GM18508 (cell line): ENCODE measurements at regions not wholly inside any gene's neighbourhood (a gene's known extent, or its start where the extent isn't known, plus 50 kb on each side); places are given as distances from the start of the nearest gene placed in this dataset.
"Not testable (repeated sequence)": the region's sequence is repeated elsewhere in the genome, so short reads cannot be mapped to it uniquely, and the experiment has no call there.

Experiments
- ATAC-seq: cut with Tn5 transposase; IDR thresholded peaks from one replicate; pipeline ENCODE4 v1.9.1; 2021; ENCODE audit warnings: moderate number of reproducible peaks; ENCODE audit not compliant: insufficient read depth, unreplicated experiment

DNA sequence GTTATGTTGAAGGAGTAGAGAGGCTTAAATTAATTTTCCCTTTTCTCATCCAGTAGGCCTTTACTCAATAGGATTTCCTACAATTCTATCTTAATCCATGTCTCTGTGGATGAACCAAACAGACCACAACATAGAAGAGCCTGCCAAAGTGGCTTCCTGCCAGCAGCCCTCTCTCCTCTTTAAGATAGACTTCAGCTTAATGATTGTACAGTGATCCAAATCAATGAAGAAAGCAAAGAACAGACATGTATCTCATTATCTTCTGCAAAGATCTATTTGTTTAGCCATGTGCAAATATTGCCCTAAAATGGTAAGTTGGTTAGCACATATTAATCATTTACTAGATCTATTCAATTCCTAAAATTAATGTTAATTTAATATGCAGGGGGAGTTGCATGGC lies 979.6 kb downstream of the LTN1 start:
- ATAC-seq: not testable (repeated sequence)

DNA sequence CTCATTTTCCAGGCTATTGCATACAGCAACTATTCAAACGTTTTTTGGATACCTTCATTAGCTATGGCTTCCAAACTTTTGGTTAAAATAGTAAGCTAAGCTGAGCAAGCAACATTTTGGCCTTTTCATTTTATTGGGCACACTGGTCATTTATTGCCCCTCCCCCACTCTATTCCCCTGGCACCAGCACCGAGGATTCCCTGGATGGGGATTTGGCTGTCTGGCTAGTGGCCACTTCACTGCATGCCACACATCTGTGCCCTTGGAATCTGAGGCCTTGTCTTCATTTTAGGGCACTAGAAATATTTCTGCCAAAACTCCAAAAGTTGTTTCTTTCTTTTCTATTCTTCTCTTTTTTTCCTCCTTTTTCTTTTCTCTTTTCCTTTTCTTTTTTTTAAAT lies 980.7 kb downstream of the LTN1 start:
- not testable (repeated sequence) for ATAC-seq

DNA sequence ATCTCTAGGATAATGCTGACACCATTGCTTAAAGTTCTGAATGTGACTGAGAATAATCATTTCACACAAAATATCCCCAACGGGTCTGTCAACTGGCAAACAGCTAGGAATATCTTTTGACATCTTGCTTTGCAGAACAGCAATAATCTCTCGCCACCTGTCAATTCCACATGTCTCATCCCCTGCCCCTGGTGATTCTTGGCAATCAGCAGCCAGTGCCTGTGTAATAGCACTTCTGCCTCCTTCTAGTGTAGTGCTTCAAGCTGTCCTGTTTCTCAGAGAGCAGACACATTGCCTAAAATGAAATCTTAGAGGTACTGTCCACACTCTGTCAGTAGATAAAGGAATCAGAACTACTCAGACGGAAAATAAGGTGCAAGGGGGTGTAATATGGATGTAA lies 984.4 kb downstream of the LTN1 start:
- not testable (repeated sequence) for ATAC-seq

DNA sequence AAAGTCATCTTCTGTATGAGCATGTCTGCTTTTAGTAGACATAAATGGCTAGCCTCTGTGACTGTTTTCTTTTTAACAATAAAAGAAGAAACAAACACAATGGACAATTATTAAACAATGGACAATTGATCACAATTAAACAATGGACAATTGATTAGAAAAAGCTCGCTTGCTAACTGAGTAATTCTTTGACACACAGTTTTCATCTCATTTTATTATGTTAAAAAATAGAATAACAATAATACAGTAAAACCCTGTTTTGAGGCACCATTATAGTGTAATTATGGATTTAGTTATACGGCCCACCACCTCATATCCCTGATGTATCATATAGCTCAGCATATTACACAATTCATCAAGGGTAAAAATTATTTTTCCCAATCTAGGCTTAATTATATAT lies 989.0 kb downstream of the LTN1 start:
- ATAC-seq: not testable (repeated sequence)

DNA sequence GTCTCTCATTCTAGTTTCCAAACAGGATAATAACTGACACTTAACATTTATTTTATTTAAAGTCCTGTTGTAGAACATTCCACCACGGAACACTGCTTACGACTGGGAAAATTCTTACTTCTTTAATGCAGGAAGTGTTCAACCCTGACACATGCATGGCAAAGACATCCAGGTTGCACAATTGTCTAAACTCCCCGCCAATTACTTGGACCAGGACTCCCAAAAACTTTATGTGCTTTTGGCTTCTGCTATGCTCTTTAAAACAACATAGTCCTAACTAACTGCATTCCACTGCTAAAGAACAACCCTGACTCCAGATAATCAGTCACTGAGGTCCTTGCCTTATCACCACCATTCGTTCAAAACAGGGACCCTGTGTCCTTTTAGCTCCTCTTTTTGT lies 995.8 kb downstream of the LTN1 start:
- not testable (repeated sequence) for ATAC-seq

DNA sequence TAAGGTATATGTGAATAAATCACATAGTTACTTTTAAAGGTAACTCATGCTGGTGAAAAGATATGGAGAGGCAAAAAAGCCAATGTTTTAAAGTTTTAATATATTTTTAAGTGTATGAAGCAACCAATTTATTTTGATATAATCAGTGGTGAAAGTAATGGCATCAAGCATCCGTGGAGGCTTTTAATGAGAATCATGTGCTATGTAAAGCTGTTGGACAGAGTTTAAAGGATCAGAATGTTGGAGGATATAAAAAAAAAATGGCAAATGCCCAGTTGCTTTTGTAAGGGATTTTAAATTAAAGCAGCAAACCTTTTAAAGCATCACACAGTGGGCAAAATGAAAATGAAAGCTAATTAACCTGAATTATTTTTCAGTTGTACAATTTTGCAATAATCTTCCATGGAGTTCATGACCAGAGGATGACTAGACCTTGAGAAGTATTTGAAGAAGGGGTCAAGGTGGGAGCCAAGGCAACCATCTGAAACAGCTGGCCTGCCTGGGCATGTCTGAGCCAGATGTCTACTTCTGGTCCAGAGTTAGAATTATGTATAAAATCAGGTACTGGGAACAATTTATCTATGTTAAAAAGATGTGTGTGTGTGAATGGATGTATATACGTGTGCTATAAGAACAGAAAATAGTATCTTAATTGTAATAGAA lies 1007.9 kb downstream of the LTN1 start:
- ATAC-seq: not testable (repeated sequence)

DNA sequence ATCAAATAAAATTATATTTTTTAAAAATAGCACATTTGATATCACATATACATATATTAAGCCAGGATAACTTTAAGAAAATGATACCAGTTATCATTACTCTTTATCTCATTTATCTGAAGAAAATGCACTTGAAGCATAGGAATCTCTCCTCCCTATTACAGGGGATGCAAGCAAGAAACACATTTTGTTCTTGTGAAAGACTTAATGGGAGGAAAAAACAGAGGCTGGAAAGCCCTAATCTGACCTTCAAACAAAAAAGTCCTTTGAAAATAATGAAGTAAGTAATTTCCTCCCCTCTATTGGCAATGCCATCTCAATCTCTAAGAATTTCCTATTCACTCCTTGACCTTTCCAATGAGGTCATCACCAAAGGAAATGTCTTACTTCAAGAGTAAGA lies 1012.6 kb upstream of the ADAMTS5 start:
- ATAC-seq: not testable (repeated sequence)

DNA sequence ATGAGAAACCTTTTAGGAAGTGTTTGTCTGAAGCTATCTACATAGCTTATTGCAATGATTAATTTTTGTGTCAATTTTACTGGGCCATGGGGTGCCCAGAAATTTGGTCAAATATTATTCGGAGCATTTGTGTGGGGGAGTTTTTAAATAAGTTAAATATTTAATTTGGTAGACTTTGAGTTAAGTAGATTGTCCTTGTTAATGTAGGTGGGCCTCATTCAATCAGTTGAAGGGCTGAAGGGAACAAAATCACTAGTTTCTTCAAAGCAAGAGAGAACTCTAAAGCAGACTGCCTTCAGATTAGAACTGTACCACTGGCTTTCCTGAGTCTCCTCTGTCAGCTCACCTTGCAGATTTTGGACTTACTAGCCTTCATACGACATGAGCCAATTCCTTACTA lies 1008.6 kb upstream of the ADAMTS5 start:
- no peak for ATAC-seq

DNA sequence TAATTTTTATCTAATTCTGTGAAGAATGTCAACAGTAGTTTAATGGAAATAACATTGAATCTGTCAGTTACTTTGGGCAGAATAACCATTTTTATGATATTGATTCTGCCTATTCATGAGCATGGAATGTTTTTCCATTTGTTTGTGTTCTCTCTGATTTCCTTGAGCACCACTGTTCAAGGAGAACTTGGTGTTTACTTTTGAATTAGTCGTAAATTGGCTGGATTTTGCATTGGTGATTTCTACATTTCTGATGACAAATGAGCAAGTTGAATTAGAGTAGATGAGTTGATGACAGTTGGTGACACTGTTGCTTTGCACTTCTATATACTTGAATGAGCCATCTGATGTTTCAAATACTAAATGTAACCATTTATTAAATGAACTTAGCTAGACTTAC lies 1007.3 kb upstream of the ADAMTS5 start:
- ATAC-seq: not testable (repeated sequence)

DNA sequence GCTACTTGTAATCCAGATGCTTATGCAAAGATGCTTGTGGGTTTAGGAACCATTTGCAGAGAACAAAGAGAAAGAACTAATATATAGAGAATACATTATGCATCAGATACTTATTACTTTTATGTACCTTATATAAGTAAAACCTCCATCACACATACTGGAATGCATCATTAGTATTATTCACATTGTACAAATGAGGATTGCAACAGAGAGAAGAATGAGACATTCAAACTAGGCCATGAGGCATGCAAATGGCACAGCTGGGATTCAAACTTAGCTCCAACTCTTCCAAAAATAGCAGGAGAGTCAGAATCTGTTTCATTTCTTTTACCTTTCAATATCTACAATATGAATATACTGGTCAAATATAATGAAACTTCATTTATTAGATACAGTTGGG lies 1001.4 kb upstream of the ADAMTS5 start:
- ATAC-seq: not testable (repeated sequence)

DNA sequence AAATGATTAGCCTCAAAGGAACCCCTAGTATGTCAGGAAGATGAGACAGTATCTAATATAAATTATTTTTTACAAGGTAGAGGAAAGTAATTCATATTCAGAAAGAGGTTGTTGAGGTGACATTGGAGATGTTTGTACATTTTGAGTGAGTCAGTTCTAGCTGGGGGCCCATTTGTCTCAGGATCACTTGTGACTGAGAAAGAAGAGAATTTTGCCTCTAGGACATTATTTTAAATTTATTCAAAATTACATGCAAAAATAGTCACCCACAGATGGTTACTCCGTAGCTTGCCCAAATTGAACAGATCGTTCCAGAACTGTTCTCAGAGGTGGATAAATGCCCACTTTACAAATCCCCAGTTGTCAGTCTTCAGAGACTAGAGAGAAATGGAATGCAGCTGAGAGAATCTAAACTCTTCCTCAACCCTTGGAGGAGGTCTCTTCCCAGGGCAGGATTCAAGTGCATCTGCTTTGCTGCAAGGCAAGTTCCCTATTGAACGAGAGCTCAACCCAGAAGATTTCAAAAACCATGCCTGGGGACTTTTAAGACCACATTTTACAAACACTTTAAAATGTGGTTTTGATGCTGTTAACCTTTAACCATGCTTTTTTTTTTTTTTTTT lies 987.8 kb upstream of the ADAMTS5 start:
- no peak for ATAC-seq

DNA sequence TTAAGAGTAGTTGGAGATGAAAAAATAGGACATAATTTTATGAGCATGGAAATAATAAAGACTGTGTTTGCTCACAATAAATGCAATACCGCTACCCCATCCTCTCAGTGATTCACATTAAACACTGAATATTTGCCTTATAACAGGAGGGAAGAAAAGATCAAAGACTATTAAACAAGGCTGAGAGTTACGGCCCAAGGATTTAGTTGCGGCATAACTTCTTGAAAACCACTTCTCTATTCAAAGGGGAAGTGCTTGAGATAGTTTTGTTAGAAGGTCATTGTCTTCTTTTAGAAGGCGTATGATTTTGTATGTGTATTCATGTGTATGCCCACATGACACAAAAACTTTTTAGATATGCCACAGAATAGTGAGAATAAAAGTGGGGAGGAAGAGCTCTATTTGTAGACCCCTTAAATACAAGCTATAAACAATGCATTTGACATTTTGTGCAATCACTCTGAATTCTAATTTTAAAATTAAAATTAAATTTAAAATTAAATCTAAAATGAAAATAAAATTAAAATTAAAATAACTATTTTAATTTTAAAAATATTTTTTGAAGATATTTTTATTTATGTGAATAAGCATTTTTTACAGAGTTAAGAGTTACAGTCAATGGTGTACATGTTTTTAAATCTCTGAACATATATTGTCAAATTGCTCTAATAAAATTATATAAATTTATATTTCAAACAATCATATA lies 986.6 kb upstream of the ADAMTS5 start:
- no peak for ATAC-seq

DNA sequence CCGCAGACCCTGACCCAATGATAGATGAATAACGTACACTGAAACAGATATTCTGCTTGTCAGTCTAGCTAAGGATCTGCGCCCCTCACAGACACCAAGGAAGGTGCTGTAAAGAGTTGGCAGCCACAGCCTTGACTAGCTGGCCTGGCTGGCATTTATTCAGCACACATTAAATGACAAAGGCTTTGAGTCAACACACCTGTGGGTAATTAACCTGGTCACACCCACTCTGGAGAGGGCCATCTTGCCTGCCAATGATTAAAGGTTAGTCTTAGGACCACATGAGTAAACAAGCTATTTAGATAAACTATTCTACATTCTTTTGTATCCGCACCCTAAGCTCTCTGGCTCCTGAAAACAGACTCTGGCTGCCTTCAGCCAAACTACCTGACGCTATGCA lies 982.2 kb upstream of the ADAMTS5 start:
- not testable (repeated sequence) for ATAC-seq

DNA sequence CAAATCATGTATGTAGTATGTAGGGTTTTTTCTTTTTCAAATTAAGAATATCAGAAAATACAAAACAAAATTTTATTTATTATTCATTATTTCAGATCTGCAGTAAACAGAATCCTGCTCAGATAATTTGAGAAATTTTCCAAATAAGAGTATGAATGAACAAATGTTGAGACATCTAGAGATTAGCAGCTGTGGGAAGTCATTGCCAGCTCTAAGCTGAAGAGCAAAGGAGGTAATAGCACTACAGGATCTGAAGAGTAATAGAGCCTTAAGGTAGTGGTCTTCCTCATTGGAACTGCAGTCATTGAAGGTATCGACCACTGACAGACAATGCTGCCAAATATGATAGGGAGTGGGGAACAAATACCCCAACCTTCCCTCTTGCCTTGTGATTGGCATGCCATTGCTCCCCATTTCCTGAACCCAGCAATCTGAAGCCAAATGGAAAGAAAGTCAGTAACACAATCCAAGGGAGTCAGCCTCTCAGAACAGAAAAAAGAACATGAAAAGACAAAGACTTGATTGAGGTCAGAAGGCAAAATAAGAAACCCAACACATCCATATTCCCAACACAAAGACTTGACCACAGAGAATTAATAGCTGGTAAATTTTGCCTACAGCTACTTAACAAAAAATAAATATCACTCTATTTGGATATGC lies 963.4 kb upstream of the ADAMTS5 start:
- ATAC-seq: not testable (repeated sequence)

DNA sequence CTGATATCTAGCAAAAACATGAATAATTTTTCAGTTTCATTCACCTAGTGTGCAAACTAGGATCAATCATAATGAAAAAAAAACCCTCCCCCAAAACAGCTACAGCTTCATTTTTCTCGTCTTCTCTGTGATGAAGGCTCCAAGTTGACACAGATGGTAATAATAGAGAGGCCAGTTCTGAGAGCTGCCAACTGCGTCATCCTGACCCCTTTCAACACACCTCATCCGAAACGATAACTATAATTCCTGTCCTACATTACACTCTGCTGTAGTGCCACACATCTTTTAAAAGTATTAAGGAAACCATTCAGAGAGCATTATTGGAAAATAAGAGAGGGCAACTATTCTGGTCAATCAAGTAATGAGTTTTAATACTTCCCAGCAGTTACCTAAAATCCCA lies 962.3 kb upstream of the ADAMTS5 start:
- ATAC-seq: not testable (repeated sequence)

DNA sequence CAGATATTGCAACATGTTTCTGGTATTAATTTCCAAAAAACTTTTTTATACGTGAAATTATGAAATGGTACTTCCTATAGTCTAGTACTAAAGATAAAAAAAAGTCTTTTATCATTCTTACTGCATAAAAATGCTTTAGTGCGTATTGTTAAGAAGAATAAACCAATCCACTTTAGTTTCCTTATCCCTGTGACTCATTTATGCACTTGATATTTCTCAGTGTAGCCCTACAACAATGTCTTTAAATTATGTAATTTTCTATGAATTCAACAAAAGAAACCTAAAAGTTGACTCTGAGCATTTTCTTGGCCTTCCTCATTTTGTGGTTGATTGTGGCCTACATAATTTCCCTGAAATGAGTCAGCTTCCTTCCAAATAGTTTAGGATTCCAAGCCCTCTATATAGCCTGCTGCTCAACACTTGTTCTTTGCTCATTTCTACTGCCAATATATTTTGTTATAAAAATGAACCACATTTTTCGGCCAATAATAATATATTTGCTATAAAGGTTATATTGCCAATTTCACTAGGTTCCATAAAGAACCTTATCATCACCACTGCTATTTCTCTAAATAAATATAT lies 961.7 kb upstream of the ADAMTS5 start:
- not testable (repeated sequence) for ATAC-seq

DNA sequence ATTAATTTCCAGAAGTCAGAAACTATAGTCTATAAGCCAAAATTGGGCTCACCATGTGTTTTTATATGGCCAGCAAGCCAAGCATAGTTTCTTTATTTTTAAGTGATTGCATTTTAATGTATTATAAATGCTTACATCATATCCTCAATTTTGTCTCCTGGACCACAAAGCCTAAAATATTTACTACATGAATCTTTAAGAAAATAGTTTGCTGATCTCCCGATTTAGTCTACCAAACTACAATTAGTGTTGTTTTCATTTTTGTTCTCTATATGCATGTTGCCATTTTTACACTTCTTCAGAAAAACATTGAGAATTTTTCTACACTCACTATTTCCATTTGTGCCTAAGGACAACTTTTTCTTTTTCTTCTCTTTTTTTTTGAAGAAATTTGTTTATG lies 954.5 kb upstream of the ADAMTS5 start:
- not testable (repeated sequence) for ATAC-seq

DNA sequence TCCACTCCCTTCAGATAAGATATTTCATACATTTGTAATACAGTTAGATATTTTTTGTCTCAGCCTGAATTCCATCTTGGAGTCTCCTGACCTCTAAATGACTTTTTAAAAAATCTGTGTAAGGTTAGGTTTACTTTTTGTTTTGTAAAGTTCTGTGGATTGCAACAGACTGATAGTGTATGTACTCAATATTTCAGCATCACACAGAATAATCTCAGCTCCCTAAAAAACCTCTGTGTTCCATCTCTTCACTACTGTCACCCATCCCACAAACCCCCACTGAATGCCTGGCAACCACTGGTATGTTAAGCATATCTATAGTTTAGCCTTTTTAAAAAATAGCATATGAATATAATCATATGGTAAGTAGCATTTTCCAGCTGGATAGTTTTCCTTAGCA lies 951.1 kb upstream of the ADAMTS5 start:
- ATAC-seq: not testable (repeated sequence)

DNA sequence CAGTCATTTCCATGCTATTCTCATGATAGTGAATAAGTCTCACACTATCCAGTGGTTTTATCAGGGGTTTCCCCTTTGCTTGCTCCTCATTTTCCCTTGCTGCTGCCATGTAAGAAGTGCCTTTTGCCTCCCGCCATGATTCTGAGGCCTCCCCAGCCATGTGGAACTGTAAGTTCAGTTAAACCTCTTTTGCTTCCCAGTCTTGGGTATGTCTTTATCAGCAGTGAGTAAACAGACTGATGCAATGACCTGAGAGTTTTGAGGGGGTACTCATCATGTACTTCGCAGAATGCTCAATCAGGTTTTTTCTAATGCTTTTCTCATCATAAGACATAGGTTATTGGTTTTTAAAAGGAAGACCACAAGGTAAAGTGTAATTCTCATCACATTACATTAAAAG lies 949.4 kb upstream of the ADAMTS5 start:
- not testable (repeated sequence) for ATAC-seq

DNA sequence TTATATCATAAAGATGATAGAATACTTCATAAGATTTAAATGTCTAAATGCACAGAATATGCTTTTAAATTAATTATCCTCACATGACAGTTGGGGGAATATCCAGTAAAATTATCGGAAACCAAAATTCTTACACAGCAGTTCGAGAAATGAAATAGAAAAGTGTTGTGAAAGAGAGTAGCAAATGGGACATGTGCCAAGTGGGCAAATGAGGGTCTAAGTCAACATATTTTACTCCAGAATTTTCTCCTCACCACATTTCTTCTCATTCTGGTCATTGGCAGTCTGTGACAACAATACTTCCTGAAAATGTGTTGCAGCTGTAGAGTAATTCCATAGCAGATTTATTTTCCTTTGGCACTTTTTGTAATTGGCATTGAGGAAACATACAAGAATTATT lies 945.2 kb upstream of the ADAMTS5 start:
- ATAC-seq: not testable (repeated sequence)

DNA sequence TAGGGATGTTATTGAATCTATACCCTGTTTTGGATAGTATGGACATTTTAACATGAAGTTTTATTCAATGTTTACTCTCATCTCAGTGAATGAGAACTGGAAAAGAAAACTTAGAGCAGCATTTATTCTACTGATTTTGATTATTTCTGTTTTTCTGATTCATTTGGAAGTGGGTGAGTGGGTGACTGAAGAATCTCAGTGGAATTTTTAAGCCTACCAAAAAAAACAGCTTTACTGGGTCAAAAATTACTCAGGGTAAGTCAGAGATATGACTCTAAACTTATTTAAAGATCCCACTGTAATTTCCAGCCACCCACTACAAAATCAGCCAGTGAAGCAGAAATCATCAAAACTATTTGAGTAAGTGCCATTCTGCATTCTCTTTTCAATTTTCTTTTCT lies 942.6 kb upstream of the ADAMTS5 start:
- ATAC-seq: not testable (repeated sequence)
